Stimulated activated CD8-positive, alpha-beta memory T cell treated with anti-CD3 and anti-CD28 coated beads, Interleukin-4, amount 100 ng/mL, for 4 hours (primary cell): ENCODE measurements at regions not wholly inside any gene's neighbourhood (a gene's known extent, or its start where the extent isn't known, plus 50 kb on each side); places are given as distances from the start of the nearest gene placed in this dataset.
"Not testable (repeated sequence)": the region's sequence is repeated elsewhere in the genome, so short reads cannot be mapped to it uniquely, and the experiment has no call there.

ENCODE experiments used
- DNase-seq, 2 donors: peaks; one replicate each; pipeline ENCODE4 v3.0.0-alpha.2; 2020; ENCODE audit warnings: low read depth in 2 of 2, low spot score in 1 of 2

DNA sequence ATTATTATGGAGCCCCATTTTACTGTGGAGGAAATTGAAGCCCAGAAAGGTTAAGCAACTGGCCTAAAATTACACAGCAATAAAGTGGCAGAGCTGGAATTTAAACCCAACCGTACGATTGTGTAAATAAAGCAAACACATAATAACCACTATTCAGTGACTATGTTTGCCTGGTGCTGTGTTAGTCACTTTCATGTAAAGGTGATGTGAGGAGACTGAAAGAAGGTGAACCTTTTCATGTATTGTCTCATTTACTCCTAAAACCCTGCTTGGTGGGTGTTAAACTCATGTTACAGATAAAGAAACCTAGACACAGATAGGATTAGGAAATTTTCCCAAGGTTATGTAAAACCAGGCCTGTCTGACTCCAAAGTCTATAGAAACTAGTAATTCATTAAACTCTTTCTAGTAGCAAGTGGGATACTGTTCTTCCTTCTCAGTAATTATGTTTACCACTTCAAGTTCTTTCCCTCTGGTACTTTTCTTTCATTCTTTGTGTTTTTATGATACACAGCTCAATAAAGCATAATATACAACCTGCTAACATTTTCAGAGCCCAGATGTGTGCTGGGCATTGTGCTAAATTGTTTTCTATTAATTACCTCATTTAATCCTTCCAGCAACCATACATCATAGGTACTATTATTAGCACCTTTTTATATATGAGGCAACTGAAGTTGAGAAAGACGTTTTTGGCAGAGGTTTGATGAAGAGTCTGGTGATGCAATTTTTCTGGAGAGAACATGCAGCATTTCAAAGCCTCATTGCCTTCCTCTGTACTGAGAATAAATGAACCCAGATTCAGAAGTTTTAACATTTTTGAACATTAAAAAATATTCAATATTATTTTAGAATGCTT is 202.7 kb downstream of the SPRY1 start:
- no peak for DNase-seq

GRCh38 chr4:123599920-123600810 is 203.6 kb downstream of the SPRY1 start:
- peak; percentile 7 to 33 for DNase-seq

DNA sequence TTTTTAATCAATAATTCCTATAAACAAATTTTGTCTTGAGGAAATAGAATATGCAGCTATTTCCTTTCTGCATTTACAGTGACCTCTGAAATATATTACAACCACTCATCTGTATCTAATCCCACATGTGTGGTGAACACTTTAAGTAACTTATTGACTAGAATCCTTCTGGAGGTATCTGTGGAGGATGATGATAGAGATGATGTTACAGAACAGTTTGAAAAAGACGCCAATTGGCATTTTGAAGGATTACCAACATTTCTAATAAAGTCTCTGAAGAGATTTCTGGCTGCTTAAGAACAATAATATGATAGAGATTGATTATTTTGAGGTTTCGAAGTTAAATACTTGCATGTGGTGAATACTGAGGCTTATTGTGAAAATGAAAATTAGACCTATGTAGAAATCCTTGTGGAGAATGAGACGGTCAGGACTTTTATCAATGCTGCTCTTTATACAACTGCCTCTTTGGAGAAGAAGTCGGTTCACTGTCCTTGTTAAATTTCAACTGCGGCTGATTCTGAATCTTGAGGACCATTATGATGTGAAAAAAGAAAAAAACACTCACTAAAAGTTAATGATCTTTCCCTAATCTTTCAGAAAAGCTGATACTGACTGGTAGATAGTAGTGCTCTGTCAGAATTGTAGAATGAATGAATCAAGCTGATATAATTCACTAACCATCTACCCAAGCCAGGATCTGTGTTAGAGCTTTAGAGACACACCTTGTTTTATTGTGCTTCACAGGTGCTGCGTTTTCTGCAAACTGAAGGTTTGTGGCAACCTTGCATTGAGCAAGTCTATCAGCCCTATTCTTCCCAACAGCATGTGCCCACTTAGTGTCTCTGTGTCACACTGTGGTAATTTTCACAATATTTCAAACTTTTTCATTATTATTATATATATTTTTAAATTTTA is 204.7 kb downstream of the SPRY1 start:
- DNase-seq: no peak

GRCh38 chr4:123602007-123602406 is 205.4 kb downstream of the SPRY1 start:
- no peak for DNase-seq

GRCh38 chr4:123603165-123603564 is 206.6 kb downstream of the SPRY1 start:
- no peak for DNase-seq

- not testable (repeated sequence) for DNase-seq
These were observed 209.2 kb downstream of the SPRY1 start for GRCh38 chr4:123605797-123606196.

DNA sequence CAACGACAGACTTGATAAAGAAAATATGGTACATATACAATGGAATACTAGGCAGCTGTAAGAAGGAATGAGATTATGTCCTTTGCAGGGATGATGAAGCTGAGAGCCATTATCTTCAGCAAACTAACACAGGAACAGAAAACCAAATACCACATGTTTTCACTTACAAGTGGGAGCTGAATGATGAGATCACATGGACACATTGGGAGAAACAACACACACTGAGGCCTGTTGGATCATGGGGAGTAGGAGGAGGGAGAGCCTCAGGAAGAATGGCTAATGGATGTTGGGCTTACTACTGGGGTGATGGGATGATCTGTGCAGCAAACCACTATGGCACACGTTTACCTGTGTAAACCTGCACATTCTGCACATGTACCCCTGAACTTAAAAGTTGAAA is 209.7 kb downstream of the SPRY1 start:
- no peak for DNase-seq

GRCh38 chr4:123606946-123607542 is 210.4 kb downstream of the SPRY1 start:
- no peak for DNase-seq

GRCh38 chr4:123609829-123610228 is 213.2 kb downstream of the SPRY1 start:
- DNase-seq: no peak

- no peak for DNase-seq
These were observed 217.2 kb downstream of the SPRY1 start for GRCh38 chr4:123613586-123614344.

- no peak for DNase-seq
These were observed 219.3 kb downstream of the SPRY1 start for GRCh38 chr4:123615901-123616300.

GRCh38 chr4:123616951-123617461 is 220.4 kb downstream of the SPRY1 start:
- DNase-seq: no peak

DNA sequence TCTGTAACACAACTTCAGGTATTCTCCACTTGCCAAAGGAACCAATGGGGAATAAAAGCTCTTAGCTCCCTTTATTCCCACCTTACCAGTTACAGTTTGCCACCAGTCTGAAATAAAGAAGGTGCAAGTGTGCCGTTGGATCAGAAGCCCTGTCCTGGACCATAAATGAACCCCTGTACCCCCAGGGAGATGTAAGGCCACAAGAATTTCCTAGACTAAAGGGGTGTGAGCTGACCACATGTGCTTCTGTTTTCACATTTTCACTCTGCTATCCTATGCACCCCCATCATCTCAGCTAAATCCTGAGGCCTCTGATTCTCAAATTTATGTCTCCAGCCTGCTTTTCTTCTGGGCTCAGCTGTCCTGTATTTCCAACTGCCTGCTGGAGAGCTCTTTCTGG is 221.2 kb downstream of the SPRY1 start:
- no peak for DNase-seq

DNA sequence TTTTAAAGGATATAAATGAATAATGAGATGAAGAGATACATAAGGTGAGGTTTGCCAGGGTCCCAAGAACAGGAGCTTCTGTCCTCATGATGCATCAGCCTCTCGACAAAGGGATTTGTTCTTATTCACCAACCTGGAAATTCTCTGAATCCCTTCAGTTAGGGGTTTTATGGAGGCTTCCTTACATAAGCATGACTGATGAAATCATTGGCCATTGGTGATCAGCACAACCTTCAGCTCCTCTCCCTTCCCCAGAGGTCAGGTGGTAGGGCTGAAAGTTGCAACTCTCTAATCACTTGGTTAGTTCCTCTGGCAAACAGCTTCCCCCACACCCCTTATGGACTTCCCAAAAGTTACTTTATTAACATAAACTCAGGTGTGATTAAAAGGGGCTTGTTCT is 222.0 kb downstream of the SPRY1 start:
- no peak for DNase-seq

DNA sequence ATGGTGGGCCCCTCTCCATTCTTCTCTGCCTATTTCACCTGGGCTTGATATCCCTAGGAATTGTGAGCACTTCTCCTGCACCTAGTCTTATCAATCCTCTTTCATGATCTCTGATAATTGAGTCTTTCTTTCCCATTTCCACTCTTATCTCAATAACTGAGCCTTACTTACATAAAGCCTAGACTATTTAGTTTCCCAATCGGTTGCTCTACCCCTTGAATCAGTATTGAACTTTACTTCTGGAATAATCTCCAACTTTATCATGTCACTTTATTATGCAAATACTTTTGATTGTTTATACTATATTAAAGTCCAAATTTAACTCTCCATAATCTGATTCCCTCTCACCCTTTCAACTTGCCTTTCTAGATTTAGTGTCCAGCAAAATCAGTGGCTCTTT is 222.7 kb downstream of the SPRY1 start:
- DNase-seq: no peak

- DNase-seq: no peak
These were observed 223.3 kb downstream of the SPRY1 start for GRCh38 chr4:123619895-123620294.

DNA sequence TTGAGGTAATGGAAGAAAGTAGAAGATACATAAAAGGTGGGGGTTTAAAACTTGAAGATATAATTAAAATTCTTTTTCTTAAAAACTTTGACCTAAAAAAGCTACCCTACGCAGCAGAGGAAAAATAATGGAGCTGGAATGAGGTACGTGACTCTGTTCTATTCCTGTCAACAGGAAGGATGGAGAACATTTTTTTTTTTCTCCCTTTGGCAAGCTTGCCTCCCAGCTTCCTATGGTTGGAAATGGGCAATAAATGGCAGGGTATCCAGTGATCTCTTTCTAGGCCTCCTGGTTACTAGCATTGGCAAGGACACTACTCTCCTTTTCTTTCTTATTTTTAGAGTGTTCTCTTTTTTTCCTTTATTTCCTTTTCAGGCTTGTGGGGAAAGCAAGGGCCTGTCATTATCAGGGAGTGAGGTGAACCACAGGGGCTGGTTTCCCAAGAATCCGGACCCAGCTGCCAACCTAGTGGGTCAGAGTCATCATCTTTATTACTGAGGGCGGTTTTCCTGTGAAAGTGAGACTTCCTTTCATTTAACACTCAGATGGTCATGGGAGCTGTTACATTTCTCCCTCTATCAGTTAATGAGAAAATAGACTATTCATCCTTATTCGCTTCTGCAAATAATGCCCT is 224.6 kb downstream of the SPRY1 start:
- no peak for DNase-seq

- no peak for DNase-seq
These were observed 226.0 kb downstream of the SPRY1 start for GRCh38 chr4:123622572-123622971.

GRCh38 chr4:123623611-123624010 is 227.0 kb downstream of the SPRY1 start:
- no peak for DNase-seq
